Body of pancreas (tissue), 4 donors: ENCODE measurements at regions not wholly inside any gene's neighbourhood (a gene's known extent, or its start where the extent isn't known, plus 50 kb on each side); places are given as distances from the start of the nearest gene placed in this dataset.

Experiments
- ATAC-seq: fragments of 150-250 bp; one replicate; pipeline ENCODE4 v1.9.1; 2016
- DNase-seq, 4 donors: peaks; one replicate each; pipeline ENCODE4 v3.0.0-alpha.2; 2019
- H3K27ac ChIP-seq, 4 donors: fragments of 200-600 bp; sonication (generic); 1 replicate in 3 of 4; 2 replicates in 1 of 4; pipeline versions ENCODE4 v1.5.1 to v1.6.1; 2016 to 2019; ENCODE audit warnings: mild to moderate bottlenecking in 1 of 4, mixed read lengths in 1 of 4, moderate library complexity in 1 of 4
- H3K27me3 ChIP-seq, 2 donors: fragments of 200-600 bp; sonication (generic); one replicate each; pipeline ENCODE4 v1.6.0; 2016; ENCODE audit warnings: mild to moderate bottlenecking in 1 of 2
- H3K36me3 ChIP-seq, 2 donors: fragments of 200-600 bp; sonication (generic); replicated peaks in 1 of 2; 2 replicates each; pipeline ENCODE4 v1.5.1; 2016; ENCODE audit warnings: low read depth in 2 of 2; ENCODE audit not compliant: insufficient read depth in 1 of 2
- H3K4me1 ChIP-seq: fragments of 200-600 bp; sonication (generic); one replicate; pipeline ENCODE4 v1.6.0; 2016
- H3K4me3 ChIP-seq, 2 donors: fragments of 200-600 bp; sonication (generic); 1 replicate in 1 of 2; 2 replicates in 1 of 2; pipeline ENCODE4 v1.5.1; 2016 to 2019
- H3K9me3 ChIP-seq, 3 donors: fragments of 200-600 bp; sonication (generic); 1 replicate in 2 of 3; 2 replicates in 1 of 3; pipeline ENCODE4 v1.5.1; 2016
- CTCF ChIP-seq, 7 experiments: fragments of 450-650 bp in 4 of 7; fragments of 200-600 bp in 3 of 7; sonication (generic) in 3 of 7; IDR thresholded peaks; one replicate each; pipeline ENCODE4 v1.5.1; 2016 to 2019; ENCODE audit warnings: antibody characterized with exemption in 7 of 7
- POLR2A ChIP-seq, 3 donors: fragments of 450-650 bp; IDR thresholded peaks; one replicate each; pipeline ENCODE4 v1.6.1; 2016; ENCODE audit warnings: antibody characterized with exemption in 3 of 3, mild to moderate bottlenecking in 2 of 3
- WGBS, 2 donors: methylation state at CpG; one replicate each; pipeline ENCODE4 v1.1.5; 2017; 5-methylcytosine and 5-hydroxymethylcytosine counted together
- intact Hi-C: fragments of 100-400 bp; cut with DNase I; formaldehyde crosslinking; loops from one replicate; pipeline ENCODE4 v1.15.1; 2023

- H3K4me1 ChIP-seq, result no peaks in the 10 kb centered on the region
- intact Hi-C loops, result no loop called here
- no peaks in the 10 kb centered on the region for H3K27me3 ChIP-seq
- H3K4me3 ChIP-seq, result no peak overlapping the region
- WGBS, 2 donors, result 6 to 7% methylated on average over 4 of the region's 4 CpGs
- TF ChIP-seq POLR2A (IDR thresholded peaks at IDR 0.05) (no peak), CTCF (IDR thresholded peaks at IDR 0.05) (no peak)
- no peaks in the 10 kb centered on the region for H3K36me3 ChIP-seq
- ATAC-seq (no peak), DNase-seq (no peak)
- no peak overlapping the region for H3K27ac ChIP-seq
- H3K9me3 ChIP-seq, result no peaks in the 10 kb centered on the region
Measured at GRCh38 chr17:34706029-34706428, 126.6 kb downstream of the TMEM132E start.

GRCh38 chr17:34703533-34703932 lies 124.2 kb downstream of the TMEM132E start:
- WGBS, 2 donors, result 6 to 17% methylated on average over 3 of the region's 3 CpGs
- intact Hi-C loops, result no loop called here
- no peak for ATAC-seq
- TF ChIP-seq POLR2A (IDR thresholded peaks at IDR 0.05) (no peak), CTCF (IDR thresholded peaks at IDR 0.05) (no peak)
- H3K4me3 ChIP-seq, result no peak overlapping the region
- no peak overlapping the region for H3K27ac ChIP-seq
- no peaks in the 10 kb centered on the region for H3K4me1 ChIP-seq
- no peaks in the 10 kb centered on the region for H3K27me3 ChIP-seq
- no peaks in the 10 kb centered on the region for H3K36me3 ChIP-seq
- peak in 3 of 4 donors; percentile 12 to 30 (median 17) for DNase-seq
- H3K9me3 ChIP-seq, result no peaks in the 10 kb centered on the region

- Histone ChIP-seq H3K9me3 (no peaks in the 10 kb centered on the region), H3K4me1 (no peaks in the 10 kb centered on the region), H3K36me3 (no peaks in the 10 kb centered on the region), H3K27me3 (no peaks in the 10 kb centered on the region), H3K4me3 (no peak overlapping the region), H3K27ac (no peak overlapping the region)
- DNase-seq (no peak), ATAC-seq (no peak)
- no peak for TF ChIP-seq POLR2A (IDR thresholded peaks at IDR 0.05)
- TF ChIP-seq CTCF (IDR thresholded peaks at IDR 0.05), result no peak
- 31 to 36% methylated on average over 4 of the region's 4 CpGs for WGBS, 2 donors
- intact Hi-C loops, result no loop called here
Measured at GRCh38 chr17:34699181-34699580, 119.8 kb downstream of the TMEM132E start.

- TF ChIP-seq POLR2A (IDR thresholded peaks at IDR 0.05), result no peak
- no peak for TF ChIP-seq CTCF (IDR thresholded peaks at IDR 0.05)
- DNase-seq, result no peak
- WGBS, 2 donors, result 37 to 43% methylated on average over 1 of the region's 1 CpG
- intact Hi-C loops, result no loop called here
- H3K27me3 ChIP-seq, result no peaks in the 10 kb centered on the region
- H3K9me3 ChIP-seq, result no peaks in the 10 kb centered on the region
- no peak overlapping the region for H3K27ac ChIP-seq
- no peaks in the 10 kb centered on the region for H3K36me3 ChIP-seq
- H3K4me3 ChIP-seq, result no peak overlapping the region
- no peaks in the 10 kb centered on the region for H3K4me1 ChIP-seq
- no peak for ATAC-seq
Measured at GRCh38 chr17:34692920-34693319, 113.5 kb downstream of the TMEM132E start.
